ENCODE measurements at regions not wholly inside any gene's neighbourhood (a gene's known extent, or its start where the extent isn't known, plus 50 kb on each side); places are given as distances from the start of the nearest gene placed in this dataset.

- TF ChIP-seq ELF1 (IDR thresholded peaks at IDR 0.05; ENCODE audit: borderline replicate concordance, low read depth) (no peak), CTCF (IDR thresholded peaks at IDR 0.05 in 2 of 3, conservative IDR thresholded peaks at IDR 0.05 in 1 of 3; ENCODE audit: borderline replicate concordance in 1 of 3, insufficient read depth in 1 of 3, low read depth in 2 of 3, low read length in 2 of 3) (no peak), EZH2 (IDR thresholded peaks at IDR 0.05) (no peak), ZNF274 (IDR thresholded peaks at IDR 0.05; ENCODE audit: low read depth, low read length) (no peak), MAX (IDR thresholded peaks at IDR 0.05) (no peak), EZH2phosphoT487 (IDR thresholded peaks at IDR 0.05; ENCODE audit: borderline replicate concordance) (no peak), TCF7L2 (IDR thresholded peaks at IDR 0.05; ENCODE audit: borderline replicate concordance, extremely low read depth, insufficient read depth, insufficient read length) (no peak)
These were observed 656.6 kb upstream of the MMS22L start for GRCh38 chr6:97939440-97940168.

All from HCT116 (cell line).